NB4 (cell line): ENCODE measurements at regions not wholly inside any gene's neighbourhood (a gene's known extent, or its start where the extent isn't known, plus 50 kb on each side); places are given as distances from the start of the nearest gene placed in this dataset.

ENCODE experiments used
- POLR2A ChIP-seq: IDR thresholded peaks from 2 replicates; pipeline ENCODE4 v1.6.1; 2011; ENCODE audit warnings: mild to moderate bottlenecking; ENCODE audit not compliant: insufficient read length; ENCODE audit errors: extremely low read depth
- TF ChIP-seq, protein P1 (sequence below): IDR thresholded peaks from 2 replicates; pipeline ENCODE4 v1.6.1; 2011; ENCODE audit warnings: low read depth, low read length
- TF ChIP-seq, protein P2 (sequence below): IDR thresholded peaks from one replicate; pipeline ENCODE4 v1.5.1; 2012; ENCODE audit warnings: low read depth, low read length

DNA sequence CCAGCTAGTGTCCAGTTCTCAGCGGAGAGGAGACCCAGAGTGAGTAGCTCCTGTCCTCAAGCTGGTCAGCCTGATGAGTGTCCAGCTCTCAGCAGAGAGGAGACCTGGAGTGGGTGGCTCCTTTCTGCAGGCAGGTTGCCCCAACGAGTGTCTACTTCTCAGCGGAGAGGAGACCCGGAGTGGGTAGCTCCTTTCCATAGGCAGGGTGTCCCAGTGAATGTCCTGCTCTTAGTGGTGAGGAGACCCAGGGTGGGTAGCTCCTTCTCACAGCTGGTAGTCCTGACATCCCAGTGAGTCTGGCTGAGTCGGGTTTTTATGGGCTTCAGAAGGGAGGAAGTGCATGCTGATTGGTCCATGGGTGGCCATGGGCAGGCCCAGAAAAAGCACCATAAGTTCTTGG, 55.7 kb upstream of the NUDT6 start:
- TF ChIP-seq, protein P1, sequence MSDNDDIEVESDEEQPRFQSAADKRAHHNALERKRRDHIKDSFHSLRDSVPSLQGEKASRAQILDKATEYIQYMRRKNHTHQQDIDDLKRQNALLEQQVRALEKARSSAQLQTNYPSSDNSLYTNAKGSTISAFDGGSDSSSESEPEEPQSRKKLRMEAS = no peak
- TF ChIP-seq, protein P2, sequence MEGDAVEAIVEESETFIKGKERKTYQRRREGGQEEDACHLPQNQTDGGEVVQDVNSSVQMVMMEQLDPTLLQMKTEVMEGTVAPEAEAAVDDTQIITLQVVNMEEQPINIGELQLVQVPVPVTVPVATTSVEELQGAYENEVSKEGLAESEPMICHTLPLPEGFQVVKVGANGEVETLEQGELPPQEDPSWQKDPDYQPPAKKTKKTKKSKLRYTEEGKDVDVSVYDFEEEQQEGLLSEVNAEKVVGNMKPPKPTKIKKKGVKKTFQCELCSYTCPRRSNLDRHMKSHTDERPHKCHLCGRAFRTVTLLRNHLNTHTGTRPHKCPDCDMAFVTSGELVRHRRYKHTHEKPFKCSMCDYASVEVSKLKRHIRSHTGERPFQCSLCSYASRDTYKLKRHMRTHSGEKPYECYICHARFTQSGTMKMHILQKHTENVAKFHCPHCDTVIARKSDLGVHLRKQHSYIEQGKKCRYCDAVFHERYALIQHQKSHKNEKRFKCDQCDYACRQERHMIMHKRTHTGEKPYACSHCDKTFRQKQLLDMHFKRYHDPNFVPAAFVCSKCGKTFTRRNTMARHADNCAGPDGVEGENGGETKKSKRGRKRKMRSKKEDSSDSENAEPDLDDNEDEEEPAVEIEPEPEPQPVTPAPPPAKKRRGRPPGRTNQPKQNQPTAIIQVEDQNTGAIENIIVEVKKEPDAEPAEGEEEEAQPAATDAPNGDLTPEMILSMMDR = no peak
- no peak for TF ChIP-seq POLR2A
